ENCODE measurements at regions not wholly inside any gene's neighbourhood (a gene's known extent, or its start where the extent isn't known, plus 50 kb on each side); places are given as distances from the start of the nearest gene placed in this dataset.

GRCh38 chr16:51821527-51821926 lies 670.5 kb upstream of the SALL1 start:
- no peak for TF ChIP-seq CTCF (IDR thresholded peaks at IDR 0.05)
- TF ChIP-seq EP300 (IDR thresholded peaks at IDR 0.05): no peak
